ENCODE measurements at regions not wholly inside any gene's neighbourhood (a gene's known extent, or its start where the extent isn't known, plus 50 kb on each side); places are given as distances from the start of the nearest gene placed in this dataset.
"Not testable (repeated sequence)": the region's sequence is repeated elsewhere in the genome, so short reads cannot be mapped to it uniquely, and the experiment has no call there.

DNA sequence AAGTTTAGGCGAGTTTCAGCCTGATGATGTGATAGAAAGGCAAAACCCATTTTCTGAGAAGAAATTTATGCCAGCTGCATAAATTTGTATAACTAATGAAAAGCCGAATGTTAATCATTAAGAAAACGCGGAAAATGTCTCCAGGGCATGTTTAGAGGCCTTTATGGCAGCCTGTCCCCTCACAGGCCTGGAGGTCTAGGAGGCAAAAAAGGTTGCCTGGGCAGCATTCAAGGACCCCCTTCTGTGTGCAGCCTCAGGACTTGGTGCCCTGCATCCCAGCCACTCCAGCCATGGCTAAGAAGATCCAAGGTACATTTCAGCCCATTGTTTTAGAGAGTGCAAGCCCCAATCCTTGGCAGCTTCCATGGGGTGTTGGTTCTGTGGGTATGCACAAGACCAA is 614.2 kb downstream of the SLITRK5 start:
- H3K4me1 ChIP-seq (ENCODE audit: insufficient read depth) = no peaks in the 10 kb centered on the region
- 87% methylated on average over 4 of the region's 4 CpGs for WGBS
- no peak overlapping the region for H3K4me3 ChIP-seq (ENCODE audit: low read depth, low read length)
- DNase-seq (ENCODE audit: extremely low spot score) = no peak
- no peaks in the 10 kb centered on the region for H3K36me3 ChIP-seq (ENCODE audit: insufficient read depth)
- no peak overlapping the region for H3K27ac ChIP-seq (ENCODE audit: low read depth)

DNA sequence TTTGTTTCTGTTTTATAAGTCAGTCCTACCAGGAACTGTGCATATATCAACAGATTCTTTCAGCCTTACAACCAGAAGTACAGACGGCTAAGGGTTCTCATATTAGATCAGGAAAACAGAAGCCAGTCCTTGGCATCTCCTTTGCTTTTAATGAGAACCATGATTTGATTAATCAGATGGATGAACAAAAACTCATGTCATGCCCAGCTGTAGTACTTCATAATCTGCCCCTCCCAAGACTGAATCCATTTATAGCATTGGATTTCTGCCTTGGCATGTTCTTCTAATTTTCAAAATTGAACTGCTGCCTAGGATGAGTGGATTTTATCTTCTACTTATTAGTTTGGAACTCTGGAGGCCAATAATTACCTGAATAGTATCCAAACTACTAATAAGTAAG is 617.2 kb downstream of the SLITRK5 start:
- no peaks in the 10 kb centered on the region for H3K36me3 ChIP-seq (ENCODE audit: insufficient read depth)
- no peak overlapping the region for H3K27ac ChIP-seq (ENCODE audit: low read depth)
- no peak for DNase-seq (ENCODE audit: extremely low spot score)
- H3K4me3 ChIP-seq (ENCODE audit: low read depth, low read length) = no peak overlapping the region
- WGBS = 35% methylated on average over 1 of the region's 1 CpG
- H3K4me1 ChIP-seq (ENCODE audit: insufficient read depth) = no peaks in the 10 kb centered on the region

DNA sequence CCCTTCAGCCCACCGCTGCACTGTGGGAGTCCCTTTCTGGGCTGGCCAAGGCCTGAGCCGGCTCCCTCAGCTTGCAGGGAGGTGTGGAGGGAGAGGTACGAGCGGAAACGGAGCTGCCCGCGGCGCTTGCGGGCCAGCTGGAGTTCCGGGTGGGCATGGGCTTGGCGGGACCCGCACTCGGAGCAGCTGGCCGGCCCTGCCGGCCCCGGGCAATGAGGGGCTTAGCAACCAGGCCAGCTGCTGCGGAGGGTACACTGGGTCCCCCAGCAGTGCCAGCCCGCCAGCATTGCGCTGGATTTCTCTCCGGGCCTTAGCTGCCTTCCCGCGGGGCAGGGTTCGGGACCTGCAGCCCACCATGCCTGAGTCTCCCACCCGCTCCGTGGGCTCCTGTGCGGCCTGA is 620.6 kb downstream of the SLITRK5 start:
- not testable (repeated sequence) for H3K4me1 ChIP-seq (ENCODE audit: insufficient read depth); H3K27ac ChIP-seq (ENCODE audit: low read depth); H3K4me3 ChIP-seq (ENCODE audit: low read depth, low read length); H3K36me3 ChIP-seq (ENCODE audit: insufficient read depth); DNase-seq (ENCODE audit: extremely low spot score)
- 97% methylated on average over 26 of the region's 26 CpGs for WGBS

DNA sequence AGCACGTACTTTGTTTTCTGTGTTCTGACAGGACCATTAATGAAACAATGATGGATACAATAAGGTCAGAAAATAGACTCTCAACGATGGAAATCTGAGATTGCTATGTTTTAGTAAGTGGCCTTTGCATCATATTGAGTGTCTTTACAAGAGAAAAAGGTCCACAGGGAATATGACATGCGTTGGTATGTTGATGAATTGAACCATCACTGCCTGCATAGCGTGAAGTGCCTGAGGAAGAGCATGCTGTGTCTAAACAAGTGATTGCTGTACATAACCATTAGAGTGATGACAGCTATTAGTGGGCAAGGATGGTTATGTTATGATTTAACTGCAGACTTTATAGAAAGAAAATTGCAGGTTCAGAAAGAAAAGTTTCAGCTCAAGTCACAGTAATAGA is 623.2 kb downstream of the SLITRK5 start:
- Histone ChIP-seq H3K36me3 (ENCODE audit: insufficient read depth) (no peaks in the 10 kb centered on the region), H3K4me1 (ENCODE audit: insufficient read depth) (no peaks in the 10 kb centered on the region), H3K4me3 (ENCODE audit: low read depth, low read length) (no peak overlapping the region), H3K27ac (ENCODE audit: low read depth) (no peak overlapping the region)
- WGBS = 71% methylated on average over 4 of the region's 4 CpGs
- DNase-seq (ENCODE audit: extremely low spot score) = no peak

DNA sequence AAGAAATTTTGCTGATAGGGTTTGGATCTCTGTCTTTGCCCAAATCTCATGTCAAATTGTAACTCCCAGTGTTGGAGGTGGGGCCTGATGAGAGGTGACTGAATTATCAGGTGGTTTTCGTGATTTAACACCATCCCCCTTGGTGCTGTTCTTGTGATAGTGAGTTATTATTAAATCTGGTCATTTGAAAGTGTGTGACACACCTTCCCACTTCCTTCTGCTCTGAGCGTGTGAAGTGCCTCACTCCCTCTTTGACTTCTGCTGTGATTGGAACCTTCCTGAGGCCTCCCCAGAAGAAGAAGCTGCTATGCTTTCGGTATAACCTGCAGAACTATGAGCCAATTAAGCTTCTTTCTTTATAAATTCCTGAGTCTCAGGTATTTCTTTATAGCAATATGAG is 632.0 kb downstream of the SLITRK5 start:
- H3K4me1 ChIP-seq (ENCODE audit: insufficient read depth) = no peaks in the 10 kb centered on the region
- WGBS = 72% methylated on average over 3 of the region's 3 CpGs
- no peaks in the 10 kb centered on the region for H3K36me3 ChIP-seq (ENCODE audit: insufficient read depth)
- no peak for DNase-seq (ENCODE audit: extremely low spot score)
- H3K27ac ChIP-seq (ENCODE audit: low read depth) = no peak overlapping the region
- no peak overlapping the region for H3K4me3 ChIP-seq (ENCODE audit: low read depth, low read length)

DNA sequence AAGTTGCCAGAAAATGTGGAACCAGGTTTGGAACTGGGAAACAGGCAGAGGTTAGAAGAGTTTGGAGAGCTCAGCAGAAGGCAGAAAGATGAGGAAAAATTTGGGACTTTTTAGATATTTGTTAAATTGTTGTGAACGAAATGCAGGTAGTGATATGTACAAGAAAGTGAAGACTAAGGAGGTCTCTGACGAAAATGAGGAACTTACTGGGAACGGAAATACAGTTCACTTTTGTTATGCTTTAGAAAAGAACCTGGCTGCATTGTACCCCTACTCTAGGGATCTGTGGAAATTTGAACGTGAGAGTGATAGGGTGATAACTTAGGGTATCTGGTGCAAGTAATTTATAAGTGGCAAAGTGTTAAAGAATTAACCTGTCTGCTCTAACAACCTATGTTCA is 632.4 kb downstream of the SLITRK5 start:
- Histone ChIP-seq H3K36me3 (ENCODE audit: insufficient read depth) (no peaks in the 10 kb centered on the region), H3K4me1 (ENCODE audit: insufficient read depth) (no peaks in the 10 kb centered on the region), H3K4me3 (ENCODE audit: low read depth, low read length) (no peak overlapping the region), H3K27ac (ENCODE audit: low read depth) (no peak overlapping the region)
- WGBS = 75% methylated on average over 4 of the region's 4 CpGs
- DNase-seq (ENCODE audit: extremely low spot score) = no peak

DNA sequence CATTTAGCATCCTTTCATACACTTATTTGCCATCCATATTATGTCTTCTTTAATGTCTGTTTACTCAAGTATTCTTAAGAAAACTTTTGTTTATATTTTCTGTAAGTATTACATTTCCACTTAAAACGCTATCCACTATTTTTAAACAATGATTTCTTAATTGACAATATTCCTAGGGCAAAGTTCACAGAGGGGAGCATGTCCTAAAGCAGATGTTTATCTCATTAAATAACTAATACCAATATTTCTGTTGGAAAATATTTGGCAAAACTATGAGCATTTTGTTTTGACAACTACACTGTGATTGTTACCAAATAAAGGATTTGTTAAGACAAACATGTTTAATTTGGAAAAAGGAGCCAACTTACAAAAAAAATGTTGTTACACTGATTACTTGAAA is 643.3 kb downstream of the SLITRK5 start:
- Histone ChIP-seq H3K4me3 (ENCODE audit: low read depth, low read length) (no peak overlapping the region), H3K36me3 (ENCODE audit: insufficient read depth) (no peaks in the 10 kb centered on the region), H3K4me1 (ENCODE audit: insufficient read depth) (no peaks in the 10 kb centered on the region), H3K27ac (ENCODE audit: low read depth) (no peak overlapping the region)
- DNase-seq (ENCODE audit: extremely low spot score) = no peak
- 52% methylated on average over 1 of the region's 1 CpG for WGBS

DNA sequence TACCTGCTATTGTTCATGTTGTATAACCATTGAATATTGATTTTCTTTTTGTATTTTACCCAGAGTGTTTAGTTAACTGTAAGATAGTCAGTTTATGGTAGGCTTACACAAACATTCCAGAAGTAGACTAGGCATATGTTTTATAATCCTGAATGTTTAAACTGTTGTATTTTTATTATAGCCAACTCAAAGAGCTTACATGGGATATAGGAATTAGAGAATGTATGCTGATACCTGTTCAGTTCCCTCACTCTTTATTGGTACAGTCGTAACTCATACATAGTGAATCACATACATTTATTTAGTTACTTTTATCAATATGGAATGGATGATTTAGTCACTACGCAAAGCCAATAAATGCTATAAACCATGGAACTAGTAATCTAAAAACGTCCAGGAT is 657.9 kb downstream of the SLITRK5 start:
- no peak for DNase-seq (ENCODE audit: extremely low spot score)
- H3K27ac ChIP-seq (ENCODE audit: low read depth) = no peak overlapping the region
- H3K36me3 ChIP-seq (ENCODE audit: insufficient read depth) = no peaks in the 10 kb centered on the region
- H3K4me3 ChIP-seq (ENCODE audit: low read depth, low read length) = no peak overlapping the region
- H3K4me1 ChIP-seq (ENCODE audit: insufficient read depth) = no peaks in the 10 kb centered on the region
- WGBS = 68% methylated on average over 3 of the region's 3 CpGs

DNA sequence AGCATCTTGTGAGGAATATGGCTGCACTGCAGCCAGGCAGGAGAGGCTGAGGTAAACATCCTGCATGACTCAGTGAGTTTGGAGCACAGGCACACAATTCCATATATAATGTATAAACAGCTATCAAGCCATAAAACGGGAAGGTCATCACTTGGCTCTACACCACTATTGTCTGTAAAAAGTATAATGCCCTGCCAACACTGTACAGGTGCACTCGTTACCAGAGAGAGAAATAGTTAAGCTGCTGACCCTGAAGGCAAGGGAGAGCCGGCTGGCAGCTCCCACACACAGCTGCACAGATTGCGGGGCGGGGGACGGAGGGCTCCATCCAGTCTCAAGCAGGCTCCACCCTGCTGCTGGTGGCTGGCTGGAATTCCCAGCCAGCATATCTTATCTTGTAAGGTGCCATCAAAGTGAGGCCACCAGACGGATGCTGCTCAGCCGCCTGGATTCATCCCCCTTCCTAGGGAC is 668.1 kb downstream of the SLITRK5 start:
- no peak for DNase-seq (ENCODE audit: extremely low spot score)
- Histone ChIP-seq H3K27ac (ENCODE audit: low read depth) (no peak overlapping the region), H3K4me3 (ENCODE audit: low read depth, low read length) (no peak overlapping the region), H3K4me1 (ENCODE audit: insufficient read depth) (no peaks in the 10 kb centered on the region), H3K36me3 (ENCODE audit: insufficient read depth) (no peaks in the 10 kb centered on the region)
- 59% methylated on average over 8 of the region's 8 CpGs for WGBS

DNA sequence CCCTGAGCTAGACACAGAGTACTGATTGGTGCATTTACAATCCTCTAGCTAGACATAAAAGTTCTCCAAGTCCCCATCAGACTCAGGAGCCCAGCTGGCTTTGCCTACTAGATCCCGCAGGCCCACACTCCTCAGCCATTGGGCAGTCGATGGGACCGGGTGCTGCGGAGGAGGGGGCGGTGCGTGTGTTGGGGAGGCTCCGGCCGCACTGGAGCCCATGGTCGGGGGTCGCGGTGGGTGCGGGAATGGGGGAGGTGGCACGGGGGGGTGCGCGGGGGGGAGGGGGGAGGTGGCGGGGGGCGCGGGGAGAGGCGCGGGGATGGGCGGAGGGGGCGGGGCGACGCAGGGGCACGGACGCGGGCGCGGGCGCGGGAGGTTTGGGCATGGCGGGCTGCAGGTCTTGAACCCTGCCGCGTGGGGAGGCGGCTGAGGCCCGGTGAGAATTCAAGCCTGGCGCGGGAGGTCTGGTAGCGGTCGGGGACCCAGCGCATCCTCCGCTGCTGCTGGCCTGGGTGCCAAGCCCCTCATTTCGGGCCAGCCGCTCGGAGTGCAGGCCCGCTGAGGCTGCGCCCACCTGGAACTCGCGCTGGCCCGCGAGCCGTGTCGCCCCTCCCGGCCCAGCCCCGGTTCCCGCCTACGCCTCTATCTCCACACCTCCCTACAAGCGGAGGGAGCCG is 674.1 kb downstream of the SLITRK5 start:
- no peak overlapping the region for H3K4me3 ChIP-seq (ENCODE audit: low read depth, low read length)
- H3K36me3 ChIP-seq (ENCODE audit: insufficient read depth) = no peaks in the 10 kb centered on the region
- no peak for DNase-seq (ENCODE audit: extremely low spot score)
- no peaks in the 10 kb centered on the region for H3K4me1 ChIP-seq (ENCODE audit: insufficient read depth)
- H3K27ac ChIP-seq (ENCODE audit: low read depth) = no peak overlapping the region
- WGBS = 98% methylated on average over 58 of the region's 59 CpGs

DNA sequence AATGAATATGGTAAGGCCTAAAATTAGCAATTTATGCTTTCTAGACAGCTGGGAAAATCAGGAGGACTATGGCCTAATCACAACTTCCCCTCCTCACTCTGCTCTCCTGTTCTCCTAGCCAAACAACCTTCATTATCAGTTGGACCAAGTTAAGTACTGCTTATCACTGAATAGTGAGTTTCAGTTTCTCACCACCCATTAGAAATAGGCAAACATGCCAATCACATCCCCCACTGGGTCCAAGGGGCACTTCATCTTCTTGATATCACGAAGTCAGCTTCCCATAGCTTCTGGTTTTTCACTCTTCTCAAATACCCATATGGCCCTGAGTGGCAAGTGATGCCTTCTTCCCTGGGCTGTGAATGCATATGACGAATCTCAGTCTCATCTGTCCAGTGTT is 689.6 kb downstream of the SLITRK5 start:
- WGBS = 87% methylated on average over 2 of the region's 2 CpGs
- no peak for DNase-seq (ENCODE audit: extremely low spot score)
- Histone ChIP-seq H3K4me3 (ENCODE audit: low read depth, low read length) (no peak overlapping the region), H3K4me1 (ENCODE audit: insufficient read depth) (no peaks in the 10 kb centered on the region), H3K27ac (ENCODE audit: low read depth) (no peak overlapping the region), H3K36me3 (ENCODE audit: insufficient read depth) (no peaks in the 10 kb centered on the region)

DNA sequence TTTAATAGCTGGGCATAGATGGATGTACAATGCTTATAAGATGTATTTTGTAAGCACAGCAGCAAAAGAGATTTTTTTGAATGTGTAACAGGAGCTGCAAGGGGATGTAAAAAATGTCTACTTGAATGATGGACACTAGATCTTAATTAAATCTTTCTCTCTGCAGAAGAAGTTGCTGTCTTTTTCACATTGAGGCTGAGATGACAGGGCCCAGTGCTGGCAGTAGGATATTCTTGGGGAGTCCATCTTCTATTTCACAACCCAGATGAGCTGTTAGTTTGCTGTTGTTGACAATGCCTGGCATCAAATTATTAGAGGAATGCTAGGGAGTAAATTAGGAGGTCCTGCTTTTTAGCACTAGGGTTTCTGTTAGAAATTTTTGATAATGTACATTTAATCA is 698.7 kb downstream of the SLITRK5 start:
- no peak for DNase-seq (ENCODE audit: extremely low spot score)
- no peaks in the 10 kb centered on the region for H3K4me1 ChIP-seq (ENCODE audit: insufficient read depth)
- no peak overlapping the region for H3K4me3 ChIP-seq (ENCODE audit: low read depth, low read length)
- H3K36me3 ChIP-seq (ENCODE audit: insufficient read depth) = no peaks in the 10 kb centered on the region
- H3K27ac ChIP-seq (ENCODE audit: low read depth) = no peak overlapping the region

DNA sequence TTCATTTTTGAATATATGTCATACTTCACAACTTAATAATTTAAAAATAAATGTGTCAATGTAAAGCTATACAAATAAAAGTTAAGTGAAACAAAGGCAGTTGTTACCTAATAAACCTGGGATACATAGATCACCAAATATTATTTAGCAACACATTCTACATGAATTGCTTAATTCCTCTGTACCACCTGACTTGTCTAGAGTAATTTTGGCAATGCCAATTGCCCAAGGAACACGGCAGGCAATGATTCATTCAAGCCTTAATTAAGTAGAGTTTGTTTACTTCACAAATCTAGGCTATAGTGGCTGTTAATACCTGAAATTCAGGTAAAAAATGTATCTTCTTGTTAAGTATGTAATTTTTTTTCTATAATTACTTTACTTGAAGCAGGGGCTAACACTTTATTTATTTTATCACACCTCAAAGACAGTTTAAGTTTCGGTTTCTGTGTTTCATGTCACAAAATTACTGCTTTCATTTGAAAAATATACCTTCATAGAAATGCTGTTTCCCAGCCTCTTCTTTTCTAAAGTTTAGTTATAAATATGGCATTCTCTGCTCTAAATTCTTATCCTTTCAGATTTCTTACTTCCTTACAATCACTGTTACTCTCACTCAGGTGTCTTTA is 705.7 kb downstream of the SLITRK5 start:
- no peak overlapping the region for H3K4me3 ChIP-seq (ENCODE audit: low read depth, low read length)
- WGBS = 66% methylated on average over 2 of the region's 2 CpGs
- no peak overlapping the region for H3K27ac ChIP-seq (ENCODE audit: low read depth)
- no peak for DNase-seq (ENCODE audit: extremely low spot score)
- H3K4me1 ChIP-seq (ENCODE audit: insufficient read depth) = no peaks in the 10 kb centered on the region
- no peaks in the 10 kb centered on the region for H3K36me3 ChIP-seq (ENCODE audit: insufficient read depth)

DNA sequence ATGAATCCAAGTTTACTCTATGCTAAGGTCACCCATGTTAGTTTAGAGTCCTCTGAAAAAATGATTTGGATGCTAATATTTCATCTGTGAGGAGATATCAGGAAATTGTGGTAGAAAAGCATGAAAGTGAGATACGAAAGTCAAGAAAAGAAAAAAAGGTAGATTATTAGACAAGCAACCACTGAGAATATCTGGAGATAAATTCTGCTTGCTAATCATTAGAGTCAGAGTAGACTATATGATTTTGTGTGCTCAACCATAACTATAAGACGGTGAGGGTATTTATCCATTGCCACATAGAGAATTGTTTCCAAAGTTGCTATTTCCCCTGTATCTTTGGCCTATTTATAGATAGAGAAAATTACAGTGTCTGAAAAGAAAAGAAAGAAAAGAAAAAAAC is 706.7 kb downstream of the SLITRK5 start:
- Histone ChIP-seq H3K4me1 (ENCODE audit: insufficient read depth) (no peaks in the 10 kb centered on the region), H3K36me3 (ENCODE audit: insufficient read depth) (no peaks in the 10 kb centered on the region), H3K27ac (ENCODE audit: low read depth) (no peak overlapping the region), H3K4me3 (ENCODE audit: low read depth, low read length) (no peak overlapping the region)
- no peak for DNase-seq (ENCODE audit: extremely low spot score)
- WGBS = 83% methylated on average over 2 of the region's 2 CpGs

DNA sequence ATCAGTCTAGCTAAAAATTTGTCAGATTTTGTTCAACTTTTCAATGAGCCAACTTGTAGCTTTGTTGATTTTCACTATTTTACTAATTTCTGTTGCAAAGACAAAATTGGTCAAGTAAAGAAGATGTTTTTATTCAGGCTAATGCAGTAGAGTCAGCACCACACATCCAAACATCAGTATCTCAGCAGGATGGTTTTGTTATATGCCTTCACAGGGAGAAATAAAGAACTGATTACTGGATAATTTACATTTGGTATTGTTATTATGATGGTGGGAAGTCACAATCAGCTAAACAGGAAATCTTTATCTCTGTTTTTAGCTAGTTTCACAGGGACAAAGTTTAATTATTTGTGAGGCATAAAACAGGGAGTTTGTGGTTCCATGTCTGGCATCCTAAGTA is 713.4 kb downstream of the SLITRK5 start:
- no peaks in the 10 kb centered on the region for H3K4me1 ChIP-seq (ENCODE audit: insufficient read depth)
- DNase-seq (ENCODE audit: extremely low spot score) = no peak
- H3K27ac ChIP-seq (ENCODE audit: low read depth) = no peak overlapping the region
- H3K4me3 ChIP-seq (ENCODE audit: low read depth, low read length) = no peak overlapping the region
- H3K36me3 ChIP-seq (ENCODE audit: insufficient read depth) = no peaks in the 10 kb centered on the region

Measured in urinary bladder (tissue), 3 donors.